OCI-LY7 (cell line): ENCODE measurements at regions not wholly inside any gene's neighbourhood (a gene's known extent, or its start where the extent isn't known, plus 50 kb on each side); places are given as distances from the start of the nearest gene placed in this dataset.

Source experiments
- BruUV-seq: library from RNA; stranded (reverse); fragments of 400-500 nt; replicated peaks from 2 replicates; lab custom pipeline; 2021; lab: Mats Ljungman, UMichigan
- CTCF ChIA-PET: fragments of 300-600 bp; sonication (Branson Sonifier 250); formaldehyde crosslinking; loops from one replicate; lab custom pipeline; 2022; ENCODE audit warnings: antibody characterized with exemption; ENCODE audit not compliant: unreplicated experiment; lab: Charles Lee
- POLR2A ChIA-PET: fragments of 300-600 bp; sonication (Branson Sonifier 250); formaldehyde crosslinking; loops from one replicate; lab custom pipeline; 2022; ENCODE audit warnings: antibody characterized with exemption; lab: Charles Lee
- DNase-seq: peaks from one replicate; pipeline ENCODE4 v3.0.0-alpha.2; 2015; ENCODE audit warnings: low spot score
- H2AFZ ChIP-seq: fragments of 200-600 bp; sonication (generic), shearing (Covaris generic); 2 replicates; pipeline ENCODE4 v1.6.1; 2014; ENCODE audit warnings: mild to moderate bottlenecking, antibody characterized with exemption, low read length, moderate library complexity
- H3K27ac ChIP-seq: fragments of 200-600 bp; sonication (generic); 2 replicates; pipeline ENCODE4 v1.5.1; 2014; ENCODE audit warnings: mixed run types, low read depth, mild to moderate bottlenecking, moderate library complexity, low read length, inconsistent platforms; ENCODE audit not compliant: poor library complexity, severe bottlenecking
- H3K36me3 ChIP-seq: fragments of 200-600 bp; sonication (generic); 2 replicates; pipeline ENCODE4 v1.6.1; 2014; ENCODE audit warnings: mild to moderate bottlenecking, antibody characterized with exemption, low read length, moderate library complexity, mixed read lengths; ENCODE audit not compliant: insufficient read depth
- H3K4me1 ChIP-seq: fragments of 200-600 bp; sonication (generic); 2 replicates; pipeline ENCODE4 v1.5.1; 2014; ENCODE audit warnings: mild to moderate bottlenecking, low read length; ENCODE audit not compliant: insufficient read depth, poor library complexity, severe bottlenecking
- H3K4me2 ChIP-seq: fragments of 200-600 bp; sonication (generic); 2 replicates; pipeline ENCODE4 v1.6.1; 2014; ENCODE audit warnings: mild to moderate bottlenecking, low read length
- H3K4me3 ChIP-seq: fragments of 200-600 bp; sonication (generic); 2 replicates; pipeline ENCODE4 v1.5.1; 2014; ENCODE audit warnings: mild to moderate bottlenecking, low read depth, low read length; ENCODE audit not compliant: poor library complexity, severe bottlenecking
- H3K79me2 ChIP-seq: fragments of 200-600 bp; sonication (generic); 2 replicates; pipeline ENCODE4 v1.6.1; 2016; ENCODE audit warnings: low read depth, mild to moderate bottlenecking, low read length, moderate library complexity, mixed read lengths; ENCODE audit not compliant: insufficient read depth
- H3K9me2 ChIP-seq: fragments of 200-600 bp; sonication (generic); 2 replicates; pipeline ENCODE4 v1.6.1; 2016; ENCODE audit warnings: mild to moderate bottlenecking, low read length, mixed read lengths; ENCODE audit not compliant: insufficient read depth
- H3K9me3 ChIP-seq: fragments of 200-600 bp; sonication (generic); 2 replicates; pipeline ENCODE4 v1.6.1; 2014; ENCODE audit warnings: mild to moderate bottlenecking, mixed run types, low read length, mixed read lengths
- H4K20me1 ChIP-seq: fragments of 200-600 bp; sonication (generic); 2 replicates; pipeline ENCODE4 v1.6.1; 2014; ENCODE audit warnings: mild to moderate bottlenecking, antibody characterized with exemption, low read length, moderate library complexity, mixed read lengths; ENCODE audit not compliant: insufficient read depth
- CTCF ChIP-seq: fragments of 200-600 bp; sonication (generic); conservative IDR thresholded peaks from 2 replicates; pipeline ENCODE4 v1.5.1; 2014; ENCODE audit warnings: mild to moderate bottlenecking, antibody characterized with exemption, low read length, moderate library complexity, mixed read lengths
- EZH2phosphoT487 ChIP-seq: fragments of 200-600 bp; sonication (generic); IDR thresholded peaks from 2 replicates; pipeline ENCODE4 v1.6.1; 2018; ENCODE audit warnings: low read depth, borderline replicate concordance, mild to moderate bottlenecking, mixed run types, antibody characterized with exemption, low read length, moderate library complexity, mixed read lengths
- intact Hi-C: fragments of 100-400 bp; cut with micrococcal nuclease; formaldehyde crosslinking; loops from one replicate; pipeline ENCODE4 v1.10.0; 2022; ENCODE audit not compliant: unreplicated experiment

- Histone ChIP-seq H3K4me1 (no peaks in the 10 kb centered on the region), H3K4me2 (no peak overlapping the region), H3K36me3 (no peaks in the 10 kb centered on the region), H3K9me3 (no peaks in the 10 kb centered on the region), H3K27ac (no peak overlapping the region), H4K20me1 (no peaks in the 10 kb centered on the region), H3K79me2 (no peaks in the 10 kb centered on the region), H2AFZ (no peak overlapping the region), H3K4me3 (no peak overlapping the region), H3K9me2 (no peaks in the 10 kb centered on the region)
- no peak for TF ChIP-seq CTCF
- TF ChIP-seq EZH2phosphoT487, result no peak
- CTCF ChIA-PET, result no interaction called here
- DNase-seq, result no peak
- no TSS peak for BruUV-seq
- intact Hi-C loops, result no loop called here
- POLR2A ChIA-PET, result interaction anchor here (0.6 kb wide), 1 partner anchor 217 kb away, joined by 3 read pairs; no protein-coding TSS in a partner anchor
These were observed 51.0 kb upstream of the MBNL2 start for GRCh38 chr13:97171136-97171535.
